ENCODE measurements at regions not wholly inside any gene's neighbourhood (a gene's known extent, or its start where the extent isn't known, plus 50 kb on each side); places are given as distances from the start of the nearest gene placed in this dataset.

- no peak overlapping the region for H3K27ac ChIP-seq
- no peak for TF ChIP-seq CTCF (conservative IDR thresholded peaks at IDR 0.05)
These were observed 192.1 kb upstream of the MYL2 start for GRCh38 chr12:111112311-111113098.

DNA sequence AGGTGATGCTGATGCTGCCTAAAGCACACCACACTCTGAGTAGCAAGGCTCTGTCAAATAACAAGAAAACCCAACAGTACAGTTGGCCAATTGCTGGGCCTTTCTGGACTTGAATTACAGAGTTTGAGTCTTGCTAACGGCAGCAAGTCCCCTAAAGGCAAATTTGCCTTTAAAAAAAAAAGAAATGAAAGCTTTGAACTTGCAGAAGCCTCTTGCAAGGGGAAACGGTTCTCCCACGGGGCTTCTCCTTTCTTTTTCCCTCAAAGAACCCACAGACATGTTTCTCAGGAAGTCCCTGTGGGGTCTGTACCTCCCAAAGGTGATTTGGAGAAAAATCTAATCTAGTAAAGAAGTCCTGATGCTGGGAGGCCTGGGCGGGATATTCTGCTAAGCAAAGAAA, 191.3 kb upstream of the MYL2 start:
- no peak overlapping the region for H3K27ac ChIP-seq
- no peak for TF ChIP-seq CTCF (conservative IDR thresholded peaks at IDR 0.05)

DNA sequence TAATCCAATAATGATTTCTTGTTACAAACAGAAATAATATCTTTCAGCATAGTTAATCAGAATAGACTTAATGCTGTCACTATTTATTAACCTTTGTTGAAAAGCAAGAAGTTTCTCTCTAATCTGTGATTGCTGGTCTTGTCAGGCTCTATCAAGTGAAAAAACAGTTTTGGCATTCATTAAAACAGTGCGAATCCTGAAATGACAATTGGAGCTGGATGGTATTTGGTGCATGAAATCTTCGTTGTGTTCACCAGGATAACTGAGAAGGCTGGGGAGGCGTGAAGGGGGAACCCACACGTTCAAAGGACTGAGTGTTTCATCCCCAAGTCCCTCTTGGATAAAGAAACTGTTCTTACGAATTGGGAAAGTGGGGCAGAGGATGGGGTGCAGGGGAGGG, 190.2 kb upstream of the MYL2 start:
- no peak overlapping the region for H3K27ac ChIP-seq
- TF ChIP-seq CTCF (conservative IDR thresholded peaks at IDR 0.05) = no peak

DNA sequence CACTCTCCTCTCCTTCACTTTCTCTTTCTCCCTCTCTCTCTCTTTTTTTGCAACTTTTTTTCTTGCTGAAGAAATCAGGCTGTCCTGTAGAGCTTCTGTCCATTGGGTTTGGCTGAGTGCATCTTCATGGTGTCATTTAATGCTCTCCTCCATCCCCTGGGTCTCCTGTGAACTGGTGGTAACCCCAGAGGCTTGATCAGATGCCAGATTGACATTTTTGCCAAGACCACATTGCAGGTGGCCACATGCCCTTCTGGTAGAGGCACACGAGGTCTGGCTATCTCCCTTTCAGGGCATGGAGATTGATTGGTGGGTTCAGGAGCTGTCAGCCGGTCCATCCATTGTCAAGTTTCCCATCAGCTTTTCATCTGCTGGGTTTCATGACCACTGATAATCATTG, 188.3 kb upstream of the MYL2 start:
- TF ChIP-seq CTCF (conservative IDR thresholded peaks at IDR 0.05) = no peak

GRCh38 chr12:111107392-111108178, 187.2 kb upstream of the MYL2 start:
- H3K27ac ChIP-seq = no peak overlapping the region
- no peak for TF ChIP-seq CTCF (conservative IDR thresholded peaks at IDR 0.05)

More for the DNA sequence above, 188.3 kb upstream of the MYL2 start:
- H3K27ac ChIP-seq = no peak overlapping the region

DNA sequence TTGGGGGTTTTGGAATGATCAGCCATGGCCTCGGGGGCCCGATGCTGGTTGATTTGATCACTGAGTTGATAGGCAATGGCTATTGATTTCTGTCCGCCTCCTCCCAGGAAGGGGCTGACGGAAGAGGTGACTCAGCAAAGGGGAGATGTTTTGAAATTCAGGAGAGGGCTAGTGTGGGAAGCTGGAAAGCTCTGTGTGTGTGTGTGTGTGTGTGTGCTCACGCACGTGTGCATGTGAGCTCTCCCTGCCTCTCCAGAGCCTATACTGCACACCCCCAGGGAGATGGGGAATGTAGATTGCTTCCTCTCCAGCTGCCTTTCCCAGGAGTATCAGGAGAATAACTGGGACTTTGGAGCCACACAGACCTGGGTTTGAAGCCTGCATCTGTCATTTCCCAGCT, 184.9 kb upstream of the MYL2 start:
- no peak overlapping the region for H3K27ac ChIP-seq
- TF ChIP-seq CTCF (conservative IDR thresholded peaks at IDR 0.05) = no peak

- TF ChIP-seq CTCF (conservative IDR thresholded peaks at IDR 0.05) = no peak
- no peak overlapping the region for H3K27ac ChIP-seq
These were observed 183.2 kb upstream of the MYL2 start for GRCh38 chr12:111103583-111103982.
